HepG2 (cell line): ENCODE measurements at regions not wholly inside any gene's neighbourhood (a gene's known extent, or its start where the extent isn't known, plus 50 kb on each side); places are given as distances from the start of the nearest gene placed in this dataset.

Source experiments
- ATAC-seq: fragments of 200-7000 bp; cut with Tn5 transposase; 3 replicates; pipeline ENCODE4 v1.9.1; 2020; ENCODE audit warnings: mild to moderate bottlenecking, moderate library complexity
- BruUV-seq: library from RNA; stranded (reverse); fragments of 400-500 nt; replicated peaks from 2 replicates; lab custom pipeline; 2021; lab: Mats Ljungman, UMichigan
- CTCF ChIA-PET: fragments of 300-600 bp; formaldehyde crosslinking; extraction: SDS; loops from one replicate; lab custom pipeline; 2021; ENCODE audit warnings: low total read pairs, inconsistent platforms, low intra/inter-chr PET ratio; lab: Yijun Ruan, JAX
- POLR2A ChIA-PET: fragments of 350-600 bp; sonication (Branson Sonifier 250); formaldehyde crosslinking; loops from one replicate; lab custom pipeline; 2020; ENCODE audit warnings: antibody characterized with exemption, inconsistent platforms; lab: Yijun Ruan, JAX
- DNase-seq: peaks from one replicate; pipeline ENCODE4 v3.0.0-alpha.2; 2015; ENCODE audit warnings: low spot score
- FAIRE-seq: peaks from 3 replicates; lab custom pipeline; 2011; peaks lifted over from hg19 to GRCh38; lab: Jason Lieb, UNC
- H2AFZ ChIP-seq: one replicate; pipeline ENCODE4 v1.6.1; 2011; ENCODE audit warnings: low read length, inconsistent platforms
- H3K27ac ChIP-seq: fragments of 300-600 bp; 3 replicates; pipeline ENCODE4 v1.8.0; 2011; ENCODE audit warnings: mixed run types, mild to moderate bottlenecking, mixed read lengths, low read length, inconsistent platforms; ENCODE audit not compliant: insufficient read depth; ENCODE audit errors: extremely low read length
- H3K27me3 ChIP-seq, 2 experiments: fragments of 200-600 bp in 1 of 2; 2 replicates in 1 of 2; 3 replicates in 1 of 2; pipeline versions ENCODE4 v1.6.0 to v1.8.0; 2011; ENCODE audit warnings: low read length in 2 of 2, mild to moderate bottlenecking in 2 of 2, moderate library complexity in 2 of 2, inconsistent platforms in 1 of 2; ENCODE audit not compliant: insufficient read depth in 2 of 2, control insufficient read depth in 1 of 2
- H3K36me3 ChIP-seq, 2 experiments: fragments of 200-600 bp in 1 of 2; replicated peaks in 1 of 2; 2 replicates in 1 of 2; 3 replicates in 1 of 2; pipeline versions ENCODE4 v1.5.1 to v1.8.0; 2011; ENCODE audit warnings: low read length in 2 of 2, inconsistent platforms in 1 of 2; ENCODE audit not compliant: insufficient read depth in 2 of 2, control insufficient read depth in 1 of 2
- H3K4me1 ChIP-seq: 2 replicates; pipeline ENCODE4 v1.5.1; 2012; ENCODE audit warnings: low read length, inconsistent platforms; ENCODE audit not compliant: insufficient read depth
- H3K4me2 ChIP-seq: 2 replicates; pipeline ENCODE4 v1.6.0; 2011; ENCODE audit warnings: low read depth, low read length, inconsistent platforms
- H3K4me3 ChIP-seq, 3 experiments: fragments of 200-600 bp in 1 of 3; sonication (generic), shearing (Covaris generic) in 1 of 3; replicated peaks in 1 of 3; 2 replicates each; pipeline ENCODE4 v1.5.1; 2011 to 2016; ENCODE audit warnings: low read length in 3 of 3, inconsistent platforms in 2 of 3, low read depth in 2 of 3, mild to moderate bottlenecking in 2 of 3, control low read depth in 1 of 3, mixed read lengths in 1 of 3; ENCODE audit not compliant: insufficient read depth in 1 of 3
- H3K79me2 ChIP-seq: one replicate; pipeline ENCODE4 v1.6.1; 2011; ENCODE audit warnings: low read length, inconsistent platforms; ENCODE audit not compliant: insufficient read depth
- H3K9ac ChIP-seq: 2 replicates; pipeline ENCODE4 v1.6.0; 2011; ENCODE audit warnings: mild to moderate bottlenecking, low read depth, low read length, inconsistent platforms; ENCODE audit not compliant: insufficient read depth
- H3K9me3 ChIP-seq: 2 replicates; pipeline ENCODE4 v1.5.1; 2012; ENCODE audit warnings: mild to moderate bottlenecking, low read length
- H4K20me1 ChIP-seq: 2 replicates; pipeline ENCODE4 v1.6.0; 2011; ENCODE audit warnings: inconsistent platforms, mild to moderate bottlenecking, low read length, moderate library complexity; ENCODE audit not compliant: insufficient read depth
- DMAP1 ChIP-seq: IDR thresholded peaks from 2 replicates; pipeline ENCODE4 v1.6.1; 2016
- ETV5 ChIP-seq: IDR thresholded peaks from 2 replicates; pipeline ENCODE4 v1.6.1; 2018; ENCODE audit warnings: missing biosample characterization, missing genetic modification reagents, inconsistent platforms, borderline replicate concordance
- NFE2 ChIP-seq: sonication (generic); formaldehyde crosslinking; IDR thresholded peaks from 2 replicates; pipeline ENCODE4 v1.4.0; 2020; ENCODE audit warnings: missing genetic modification reagents
- POGZ ChIP-seq: sonication (generic); formaldehyde crosslinking; IDR thresholded peaks from 2 replicates; pipeline ENCODE4 v1.4.0; 2020; ENCODE audit warnings: mild to moderate bottlenecking, missing genetic modification reagents
- RAD51 ChIP-seq: fragments of 450-650 bp; IDR thresholded peaks from 2 replicates; pipeline ENCODE4 v1.6.1; 2016; ENCODE audit warnings: borderline replicate concordance
- XRCC5 ChIP-seq: fragments of 200-400 bp; formaldehyde crosslinking; optimal IDR thresholded peaks from 2 replicates; pipeline ENCODE3; 2017; ENCODE audit warnings: mild to moderate bottlenecking, low read length
- ZC3H4 ChIP-seq: sonication (generic); formaldehyde crosslinking; IDR thresholded peaks from 2 replicates; pipeline ENCODE4 v1.4.0; 2020; ENCODE audit warnings: missing genetic modification reagents, borderline replicate concordance
- ZNF230 ChIP-seq: sonication (generic); formaldehyde crosslinking; IDR thresholded peaks from 2 replicates; pipeline ENCODE4 v1.4.0; 2020; ENCODE audit warnings: mild to moderate bottlenecking, missing genetic modification reagents
- ZSCAN29 ChIP-seq: sonication (generic); formaldehyde crosslinking; conservative IDR thresholded peaks from 2 replicates; pipeline ENCODE4 v1.4.0; 2020; ENCODE audit warnings: mild to moderate bottlenecking, missing genetic modification reagents
- WGBS: methylation state at CpG from one replicate; pipeline ENCODE4 v1.1.6; 2017; ENCODE audit warnings: low lambda C conversion rate; 5-methylcytosine and 5-hydroxymethylcytosine counted together
- in situ Hi-C: cut with HindIII; loops from 2 replicates; pipeline ENCODE4 v1.10.0; 2017; ENCODE audit warnings: low pct_unique_long_range_greater_than_20kb; ENCODE audit not compliant: extremely low pct_ligation_motif_present
- intact Hi-C: fragments of 100-400 bp; cut with micrococcal nuclease; formaldehyde crosslinking; loops from one replicate; pipeline ENCODE4 v1.10.0; 2022; ENCODE audit not compliant: unreplicated experiment
- TF ChIP-seq, protein P1 (sequence below): sonication (generic); formaldehyde crosslinking; IDR thresholded peaks from 2 replicates; pipeline ENCODE4 v1.4.0; 2020; ENCODE audit warnings: mild to moderate bottlenecking, low read depth, missing genetic modification reagents

DNA sequence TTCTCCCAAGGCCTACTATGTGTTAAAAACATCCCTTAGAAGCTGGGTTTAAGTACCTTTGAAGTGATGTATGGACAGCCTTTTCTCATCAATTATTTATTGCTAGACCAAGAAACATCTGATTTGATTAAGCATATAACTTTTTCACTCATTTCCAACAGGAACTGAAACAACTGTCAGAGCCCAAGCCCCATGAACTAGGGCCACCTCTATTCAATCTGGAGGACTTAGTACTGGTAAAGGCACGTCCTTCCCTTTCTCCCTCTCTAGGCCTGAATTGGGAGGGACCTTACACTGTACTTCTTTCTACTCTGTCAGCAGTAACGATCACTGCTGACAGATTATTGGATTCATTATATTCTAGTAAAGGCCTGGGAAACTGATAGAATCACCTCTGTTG is 612.0 kb upstream of the CDH8 start:
- Histone ChIP-seq H3K4me3 (no peak overlapping the region), H3K36me3 (no peaks in the 10 kb centered on the region), H3K9me3 (peaks cover 91% of the 10 kb centered on the region), H3K4me1 (no peaks in the 10 kb centered on the region), H3K79me2 (no peaks in the 10 kb centered on the region), H3K27me3 (no peaks in the 10 kb centered on the region), H3K27ac (no peak overlapping the region), H3K4me2 (no peak overlapping the region), H3K9ac (no peak overlapping the region), H4K20me1 (no peaks in the 10 kb centered on the region), H2AFZ (no peak overlapping the region)
- 5% methylated on average over 2 of the region's 2 CpGs for WGBS
- POLR2A ChIA-PET = no interaction called here
- intact Hi-C loops (no loop called here), in situ Hi-C loops (no loop called here)
- TF ChIP-seq ZC3H4 (CRISPR knock-in tag) (no peak), ETV5 (CRISPR knock-in tag) (no peak), RAD51 (no peak), POGZ (CRISPR knock-in tag) (no peak), ZSCAN29 (CRISPR knock-in tag) (no peak), XRCC5 (no peak), DMAP1 (no peak), ZNF230 (CRISPR knock-in tag) (no peak), NFE2 (CRISPR knock-in tag) (no peak)
- TF ChIP-seq, protein P1, sequence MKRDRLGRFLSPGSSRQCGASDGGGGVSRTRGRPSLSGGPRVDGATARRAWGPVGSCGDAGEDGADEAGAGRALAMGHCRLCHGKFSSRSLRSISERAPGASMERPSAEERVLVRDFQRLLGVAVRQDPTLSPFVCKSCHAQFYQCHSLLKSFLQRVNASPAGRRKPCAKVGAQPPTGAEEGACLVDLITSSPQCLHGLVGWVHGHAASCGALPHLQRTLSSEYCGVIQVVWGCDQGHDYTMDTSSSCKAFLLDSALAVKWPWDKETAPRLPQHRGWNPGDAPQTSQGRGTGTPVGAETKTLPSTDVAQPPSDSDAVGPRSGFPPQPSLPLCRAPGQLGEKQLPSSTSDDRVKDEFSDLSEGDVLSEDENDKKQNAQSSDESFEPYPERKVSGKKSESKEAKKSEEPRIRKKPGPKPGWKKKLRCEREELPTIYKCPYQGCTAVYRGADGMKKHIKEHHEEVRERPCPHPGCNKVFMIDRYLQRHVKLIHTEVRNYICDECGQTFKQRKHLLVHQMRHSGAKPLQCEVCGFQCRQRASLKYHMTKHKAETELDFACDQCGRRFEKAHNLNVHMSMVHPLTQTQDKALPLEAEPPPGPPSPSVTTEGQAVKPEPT (CRISPR knock-in tag) = no peak
- BruUV-seq = no TSS peak
- CTCF ChIA-PET = no interaction called here
- FAIRE-seq = no peak
- DNase-seq = no peak
- no peak for ATAC-seq
